GM23338 (cell line): ENCODE measurements at regions not wholly inside any gene's neighbourhood (a gene's known extent, or its start where the extent isn't known, plus 50 kb on each side); places are given as distances from the start of the nearest gene placed in this dataset.

ENCODE experiments used
- ATAC-seq: fragments of 200-7000 bp; cut with Tn5 transposase; 3 replicates; pipeline ENCODE4 v1.9.1; 2020
- DNase-seq: peaks from one replicate; pipeline ENCODE4 v3.0.0-alpha.2; 2015; ENCODE audit warnings: low spot score
- H2AFZ ChIP-seq: fragments of 200-600 bp; sonication (generic); 2 replicates; pipeline ENCODE4 v1.8.0; 2016; ENCODE audit warnings: antibody characterized with exemption, mild to moderate bottlenecking, moderate library complexity
- H3F3A ChIP-seq: fragments of 200-600 bp; sonication (generic); replicated peaks from 2 replicates; pipeline ENCODE4 v1.8.0; 2017; ENCODE audit warnings: antibody characterized with exemption, mixed run types, low read depth
- H3K27ac ChIP-seq: fragments of 200-600 bp; sonication (generic); 2 replicates; pipeline ENCODE4 v1.6.1; 2016; ENCODE audit warnings: low read depth
- H3K27me3 ChIP-seq: fragments of 200-600 bp; sonication (generic); 2 replicates; pipeline ENCODE4 v1.8.0; 2016; ENCODE audit warnings: mild to moderate bottlenecking, mixed run types, moderate library complexity; ENCODE audit not compliant: insufficient read depth
- H3K36me3 ChIP-seq: fragments of 200-600 bp; sonication (generic); 2 replicates; pipeline ENCODE4 v1.8.0; 2016; ENCODE audit warnings: mild to moderate bottlenecking; ENCODE audit not compliant: insufficient read depth
- H3K4me1 ChIP-seq: fragments of 200-600 bp; sonication (generic); 2 replicates; pipeline ENCODE4 v1.8.0; 2016; ENCODE audit warnings: mild to moderate bottlenecking, moderate library complexity; ENCODE audit not compliant: insufficient read depth
- H3K4me2 ChIP-seq: fragments of 200-600 bp; sonication (generic); 2 replicates; pipeline ENCODE4 v1.7.1; 2017; ENCODE audit warnings: mixed run types
- H3K4me3 ChIP-seq: fragments of 200-600 bp; sonication (generic); 2 replicates; pipeline ENCODE4 v1.6.1; 2016; ENCODE audit warnings: mixed run types
- H3K79me2 ChIP-seq: fragments of 200-600 bp; sonication (generic); replicated peaks from 2 replicates; pipeline ENCODE4 v1.8.0; 2017; ENCODE audit warnings: mild to moderate bottlenecking; ENCODE audit not compliant: insufficient read depth
- H3K9me2 ChIP-seq: fragments of 200-600 bp; sonication (generic); 2 replicates; pipeline ENCODE4 v1.8.0; 2017; ENCODE audit not compliant: insufficient read depth
- H4K20me1 ChIP-seq: fragments of 200-600 bp; sonication (generic); replicated peaks from 2 replicates; pipeline ENCODE4 v1.8.0; 2017; ENCODE audit warnings: mild to moderate bottlenecking; ENCODE audit not compliant: insufficient read depth
- H3K27ac Mint-ChIP-seq: 2 replicates; pipeline ENCODE4 v1.8.0; 2020; ENCODE audit warnings: inconsistent platforms, mild to moderate bottlenecking, moderate library complexity, mixed read lengths
- H3K27me3 Mint-ChIP-seq: 3 replicates; pipeline ENCODE4 v1.8.0; 2022; ENCODE audit warnings: low read depth, mild to moderate bottlenecking, moderate library complexity, mixed read lengths, inconsistent platforms; ENCODE audit not compliant: insufficient read depth, poor library complexity
- H3K36me3 Mint-ChIP-seq: 3 replicates; pipeline ENCODE4 v1.8.0; 2021; ENCODE audit warnings: low read depth, mild to moderate bottlenecking, inconsistent platforms, moderate library complexity, mixed read lengths
- H3K4me1 Mint-ChIP-seq: 3 replicates; pipeline ENCODE4 v1.8.0; 2020; ENCODE audit warnings: mild to moderate bottlenecking, inconsistent platforms, mixed read lengths
- H3K4me3 Mint-ChIP-seq: 3 replicates; pipeline ENCODE4 v1.8.0; 2021; ENCODE audit warnings: moderate library complexity, mild to moderate bottlenecking, inconsistent platforms, mixed read lengths
- H3K9me3 Mint-ChIP-seq: 3 replicates; pipeline ENCODE4 v1.8.0; 2020; ENCODE audit warnings: moderate library complexity, mild to moderate bottlenecking, inconsistent platforms, mixed read lengths
- CREB1 ChIP-seq: fragments of 250-450 bp; sonication (Bioruptor Pico); IDR thresholded peaks from 2 replicates; pipeline ENCODE4 v1.5.0; 2020; ENCODE audit warnings: low read depth, mild to moderate bottlenecking, moderate library complexity
- EZH2 ChIP-seq: fragments of 200-600 bp; sonication (generic); IDR thresholded peaks from one replicate; pipeline ENCODE4 v1.8.0; 2017; ENCODE audit warnings: antibody characterized with exemption, mild to moderate bottlenecking, low read depth; ENCODE audit not compliant: unreplicated experiment
- EZH2phosphoT487 ChIP-seq: fragments of 200-600 bp; sonication (generic); IDR thresholded peaks from one replicate; pipeline ENCODE4 v1.8.1; 2018; ENCODE audit warnings: antibody characterized with exemption; ENCODE audit not compliant: unreplicated experiment
- JUNB ChIP-seq: IDR thresholded peaks from one replicate; pipeline ENCODE4 v1.6.1; 2016; ENCODE audit warnings: antibody characterized with exemption; ENCODE audit not compliant: unreplicated experiment
- NANOG ChIP-seq: IDR thresholded peaks from 2 replicates; pipeline ENCODE4 v1.6.1; 2016; ENCODE audit warnings: antibody characterized with exemption, borderline replicate concordance
- POLR2AphosphoS5 ChIP-seq: IDR thresholded peaks from 2 replicates; pipeline ENCODE4 v1.6.1; 2016; ENCODE audit warnings: antibody characterized with exemption, low read depth
- STAT1 ChIP-seq: IDR thresholded peaks from one replicate; pipeline ENCODE4 v1.6.1; 2016; ENCODE audit warnings: antibody characterized with exemption; ENCODE audit not compliant: unreplicated experiment
- ZNF331 ChIP-seq: fragments of 250-450 bp; sonication (Bioruptor Pico); IDR thresholded peaks from 2 replicates; pipeline ENCODE4 v1.5.0; 2020; ENCODE audit warnings: low read depth, mild to moderate bottlenecking, moderate library complexity
- TF ChIP-seq, protein P1 (sequence below): fragments of 250-450 bp; sonication (Bioruptor Pico); IDR thresholded peaks from 2 replicates; pipeline ENCODE4 v1.5.0; 2020; ENCODE audit warnings: mild to moderate bottlenecking, moderate library complexity
- TF ChIP-seq, protein P2 (sequence below): IDR thresholded peaks from one replicate; pipeline ENCODE4 v1.6.1; 2018; ENCODE audit warnings: antibody characterized with exemption; ENCODE audit not compliant: unreplicated experiment
- TF ChIP-seq, protein P3 (sequence below): IDR thresholded peaks from 2 replicates; pipeline ENCODE4 v1.6.1; 2016; ENCODE audit warnings: antibody characterized with exemption

DNA sequence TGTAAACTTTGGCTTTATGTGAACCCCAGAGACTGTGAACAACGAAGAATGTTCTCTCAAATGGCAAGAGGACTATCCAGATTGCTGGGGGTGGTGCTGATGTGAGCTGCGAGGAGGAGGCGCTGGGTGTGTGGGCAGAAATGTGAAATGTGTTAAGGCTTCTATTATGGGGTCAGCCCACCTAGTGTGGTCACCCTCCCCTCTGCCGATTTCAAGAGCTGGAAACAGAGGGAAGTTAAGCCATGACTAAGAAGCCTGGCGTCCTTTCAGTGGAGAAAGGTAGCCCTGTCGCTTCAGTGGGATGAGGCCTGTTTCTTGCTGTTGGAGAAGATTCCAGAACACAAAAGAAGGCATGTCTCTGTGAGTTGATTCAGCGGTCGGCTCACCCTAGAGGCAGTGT is 89.0 kb upstream of the KCTD1 start (continued):
- TF ChIP-seq, protein P1, sequence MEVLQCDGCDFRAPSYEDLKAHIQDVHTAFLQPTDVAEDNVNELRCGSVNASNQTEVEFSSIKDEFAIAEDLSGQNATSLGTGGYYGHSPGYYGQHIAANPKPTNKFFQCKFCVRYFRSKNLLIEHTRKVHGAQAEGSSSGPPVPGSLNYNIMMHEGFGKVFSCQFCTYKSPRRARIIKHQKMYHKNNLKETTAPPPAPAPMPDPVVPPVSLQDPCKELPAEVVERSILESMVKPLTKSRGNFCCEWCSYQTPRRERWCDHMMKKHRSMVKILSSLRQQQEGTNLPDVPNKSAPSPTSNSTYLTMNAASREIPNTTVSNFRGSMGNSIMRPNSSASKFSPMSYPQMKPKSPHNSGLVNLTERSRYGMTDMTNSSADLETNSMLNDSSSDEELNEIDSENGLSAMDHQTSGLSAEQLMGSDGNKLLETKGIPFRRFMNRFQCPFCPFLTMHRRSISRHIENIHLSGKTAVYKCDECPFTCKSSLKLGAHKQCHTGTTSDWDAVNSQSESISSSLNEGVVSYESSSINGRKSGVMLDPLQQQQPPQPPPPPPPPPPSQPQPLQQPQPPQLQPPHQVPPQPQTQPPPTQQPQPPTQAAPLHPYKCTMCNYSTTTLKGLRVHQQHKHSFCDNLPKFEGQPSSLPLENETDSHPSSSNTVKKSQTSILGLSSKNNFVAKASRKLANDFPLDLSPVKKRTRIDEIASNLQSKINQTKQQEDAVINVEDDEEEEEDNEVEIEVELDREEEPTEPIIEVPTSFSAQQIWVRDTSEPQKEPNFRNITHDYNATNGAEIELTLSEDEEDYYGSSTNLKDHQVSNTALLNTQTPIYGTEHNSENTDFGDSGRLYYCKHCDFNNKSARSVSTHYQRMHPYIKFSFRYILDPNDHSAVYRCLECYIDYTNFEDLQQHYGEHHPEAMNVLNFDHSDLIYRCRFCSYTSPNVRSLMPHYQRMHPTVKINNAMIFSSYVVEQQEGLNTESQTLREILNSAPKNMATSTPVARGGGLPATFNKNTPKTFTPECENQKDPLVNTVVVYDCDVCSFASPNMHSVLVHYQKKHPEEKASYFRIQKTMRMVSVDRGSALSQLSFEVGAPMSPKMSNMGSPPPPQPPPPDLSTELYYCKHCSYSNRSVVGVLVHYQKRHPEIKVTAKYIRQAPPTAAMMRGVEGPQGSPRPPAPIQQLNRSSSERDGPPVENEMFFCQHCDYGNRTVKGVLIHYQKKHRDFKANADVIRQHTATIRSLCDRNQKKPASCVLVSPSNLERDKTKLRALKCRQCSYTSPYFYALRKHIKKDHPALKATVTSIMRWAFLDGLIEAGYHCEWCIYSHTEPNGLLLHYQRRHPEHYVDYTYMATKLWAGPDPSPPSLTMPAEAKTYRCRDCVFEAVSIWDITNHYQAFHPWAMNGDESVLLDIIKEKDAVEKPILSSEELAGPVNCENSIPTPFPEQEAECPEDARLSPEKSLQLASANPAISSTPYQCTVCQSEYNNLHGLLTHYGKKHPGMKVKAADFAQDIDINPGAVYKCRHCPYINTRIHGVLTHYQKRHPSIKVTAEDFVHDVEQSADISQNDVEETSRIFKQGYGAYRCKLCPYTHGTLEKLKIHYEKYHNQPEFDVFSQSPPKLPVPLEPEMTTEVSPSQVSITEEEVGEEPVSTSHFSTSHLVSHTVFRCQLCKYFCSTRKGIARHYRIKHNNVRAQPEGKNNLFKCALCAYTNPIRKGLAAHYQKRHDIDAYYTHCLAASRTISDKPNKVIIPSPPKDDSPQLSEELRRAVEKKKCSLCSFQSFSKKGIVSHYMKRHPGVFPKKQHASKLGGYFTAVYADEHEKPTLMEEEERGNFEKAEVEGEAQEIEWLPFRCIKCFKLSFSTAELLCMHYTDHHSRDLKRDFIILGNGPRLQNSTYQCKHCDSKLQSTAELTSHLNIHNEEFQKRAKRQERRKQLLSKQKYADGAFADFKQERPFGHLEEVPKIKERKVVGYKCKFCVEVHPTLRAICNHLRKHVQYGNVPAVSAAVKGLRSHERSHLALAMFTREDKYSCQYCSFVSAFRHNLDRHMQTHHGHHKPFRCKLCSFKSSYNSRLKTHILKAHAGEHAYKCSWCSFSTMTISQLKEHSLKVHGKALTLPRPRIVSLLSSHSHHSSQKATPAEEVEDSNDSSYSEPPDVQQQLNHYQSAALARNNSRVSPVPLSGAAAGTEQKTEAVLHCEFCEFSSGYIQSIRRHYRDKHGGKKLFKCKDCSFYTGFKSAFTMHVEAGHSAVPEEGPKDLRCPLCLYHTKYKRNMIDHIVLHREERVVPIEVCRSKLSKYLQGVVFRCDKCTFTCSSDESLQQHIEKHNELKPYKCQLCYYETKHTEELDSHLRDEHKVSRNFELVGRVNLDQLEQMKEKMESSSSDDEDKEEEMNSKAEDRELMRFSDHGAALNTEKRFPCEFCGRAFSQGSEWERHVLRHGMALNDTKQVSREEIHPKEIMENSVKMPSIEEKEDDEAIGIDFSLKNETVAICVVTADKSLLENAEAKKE (CRISPR knock-in tag) = no peak
- TF ChIP-seq, protein P2, sequence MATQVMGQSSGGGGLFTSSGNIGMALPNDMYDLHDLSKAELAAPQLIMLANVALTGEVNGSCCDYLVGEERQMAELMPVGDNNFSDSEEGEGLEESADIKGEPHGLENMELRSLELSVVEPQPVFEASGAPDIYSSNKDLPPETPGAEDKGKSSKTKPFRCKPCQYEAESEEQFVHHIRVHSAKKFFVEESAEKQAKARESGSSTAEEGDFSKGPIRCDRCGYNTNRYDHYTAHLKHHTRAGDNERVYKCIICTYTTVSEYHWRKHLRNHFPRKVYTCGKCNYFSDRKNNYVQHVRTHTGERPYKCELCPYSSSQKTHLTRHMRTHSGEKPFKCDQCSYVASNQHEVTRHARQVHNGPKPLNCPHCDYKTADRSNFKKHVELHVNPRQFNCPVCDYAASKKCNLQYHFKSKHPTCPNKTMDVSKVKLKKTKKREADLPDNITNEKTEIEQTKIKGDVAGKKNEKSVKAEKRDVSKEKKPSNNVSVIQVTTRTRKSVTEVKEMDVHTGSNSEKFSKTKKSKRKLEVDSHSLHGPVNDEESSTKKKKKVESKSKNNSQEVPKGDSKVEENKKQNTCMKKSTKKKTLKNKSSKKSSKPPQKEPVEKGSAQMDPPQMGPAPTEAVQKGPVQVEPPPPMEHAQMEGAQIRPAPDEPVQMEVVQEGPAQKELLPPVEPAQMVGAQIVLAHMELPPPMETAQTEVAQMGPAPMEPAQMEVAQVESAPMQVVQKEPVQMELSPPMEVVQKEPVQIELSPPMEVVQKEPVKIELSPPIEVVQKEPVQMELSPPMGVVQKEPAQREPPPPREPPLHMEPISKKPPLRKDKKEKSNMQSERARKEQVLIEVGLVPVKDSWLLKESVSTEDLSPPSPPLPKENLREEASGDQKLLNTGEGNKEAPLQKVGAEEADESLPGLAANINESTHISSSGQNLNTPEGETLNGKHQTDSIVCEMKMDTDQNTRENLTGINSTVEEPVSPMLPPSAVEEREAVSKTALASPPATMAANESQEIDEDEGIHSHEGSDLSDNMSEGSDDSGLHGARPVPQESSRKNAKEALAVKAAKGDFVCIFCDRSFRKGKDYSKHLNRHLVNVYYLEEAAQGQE = no peak

DNA sequence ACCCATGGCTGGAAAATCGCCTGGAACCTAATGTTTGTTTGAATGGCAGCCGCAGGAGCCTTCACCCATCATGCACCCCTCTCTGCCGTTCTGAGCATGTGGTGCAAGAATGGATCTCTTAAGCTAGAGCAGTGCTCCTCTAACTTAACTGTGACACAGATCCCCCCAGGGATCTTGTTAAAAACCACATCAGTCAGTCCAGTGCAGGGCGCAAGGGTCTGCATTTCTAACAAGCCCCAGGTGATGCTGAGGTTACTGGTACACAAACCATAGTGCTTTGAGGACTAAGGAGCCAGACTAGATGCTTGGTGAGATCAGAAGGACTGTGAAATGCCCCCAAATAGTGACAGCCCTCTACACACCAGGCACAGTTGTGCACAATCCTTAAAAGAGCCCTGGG is 87.1 kb upstream of the KCTD1 start:
- ATAC-seq (no peak), DNase-seq (no peak)
- Histone ChIP-seq H2AFZ (no peak overlapping the region), H3K27ac (no peak overlapping the region), H3K79me2 (no peaks in the 10 kb centered on the region), H3K4me1 (no peaks in the 10 kb centered on the region), H3K36me3 (no peaks in the 10 kb centered on the region), H3F3A (no peaks in the 10 kb centered on the region), H3K9me2 (no peaks in the 10 kb centered on the region), H3K4me3 (no peak overlapping the region), H4K20me1 (no peaks in the 10 kb centered on the region; the same call in 1 of the 2 replicates), H3K4me2 (no peak overlapping the region), H3K27me3 (no peaks in the 10 kb centered on the region)
- H3K4me3 Mint-ChIP-seq = no peak overlapping the region
- no peaks in the 10 kb centered on the region for H3K4me1 Mint-ChIP-seq
- H3K27ac Mint-ChIP-seq = no peak overlapping the region
- H3K27me3 Mint-ChIP-seq = peaks cover 1% of the 10 kb centered on the region
- no peaks in the 10 kb centered on the region for H3K9me3 Mint-ChIP-seq
- H3K36me3 Mint-ChIP-seq = no peaks in the 10 kb centered on the region
- TF ChIP-seq EZH2phosphoT487 = no peak
- TF ChIP-seq STAT1 = no peak
- TF ChIP-seq JUNB = no peak
- no peak for TF ChIP-seq EZH2
- TF ChIP-seq CREB1 = no peak
- TF ChIP-seq POLR2AphosphoS5 = no peak
- no peak for TF ChIP-seq NANOG
- no peak for TF ChIP-seq ZNF331 (CRISPR knock-in tag)
- TF ChIP-seq, protein P2 = no peak
- TF ChIP-seq, protein P3, sequence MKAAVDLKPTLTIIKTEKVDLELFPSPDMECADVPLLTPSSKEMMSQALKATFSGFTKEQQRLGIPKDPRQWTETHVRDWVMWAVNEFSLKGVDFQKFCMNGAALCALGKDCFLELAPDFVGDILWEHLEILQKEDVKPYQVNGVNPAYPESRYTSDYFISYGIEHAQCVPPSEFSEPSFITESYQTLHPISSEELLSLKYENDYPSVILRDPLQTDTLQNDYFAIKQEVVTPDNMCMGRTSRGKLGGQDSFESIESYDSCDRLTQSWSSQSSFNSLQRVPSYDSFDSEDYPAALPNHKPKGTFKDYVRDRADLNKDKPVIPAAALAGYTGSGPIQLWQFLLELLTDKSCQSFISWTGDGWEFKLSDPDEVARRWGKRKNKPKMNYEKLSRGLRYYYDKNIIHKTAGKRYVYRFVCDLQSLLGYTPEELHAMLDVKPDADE = no peak
